Inflammatory macrophage treated with lipopolysaccharide for 4 hours (primary cell): ENCODE measurements at regions not wholly inside any gene's neighbourhood (a gene's known extent, or its start where the extent isn't known, plus 50 kb on each side); places are given as distances from the start of the nearest gene placed in this dataset.

ENCODE experiments used
- DNase-seq: peaks from one replicate; pipeline ENCODE4 v3.0.0-alpha.2; 2020

DNA sequence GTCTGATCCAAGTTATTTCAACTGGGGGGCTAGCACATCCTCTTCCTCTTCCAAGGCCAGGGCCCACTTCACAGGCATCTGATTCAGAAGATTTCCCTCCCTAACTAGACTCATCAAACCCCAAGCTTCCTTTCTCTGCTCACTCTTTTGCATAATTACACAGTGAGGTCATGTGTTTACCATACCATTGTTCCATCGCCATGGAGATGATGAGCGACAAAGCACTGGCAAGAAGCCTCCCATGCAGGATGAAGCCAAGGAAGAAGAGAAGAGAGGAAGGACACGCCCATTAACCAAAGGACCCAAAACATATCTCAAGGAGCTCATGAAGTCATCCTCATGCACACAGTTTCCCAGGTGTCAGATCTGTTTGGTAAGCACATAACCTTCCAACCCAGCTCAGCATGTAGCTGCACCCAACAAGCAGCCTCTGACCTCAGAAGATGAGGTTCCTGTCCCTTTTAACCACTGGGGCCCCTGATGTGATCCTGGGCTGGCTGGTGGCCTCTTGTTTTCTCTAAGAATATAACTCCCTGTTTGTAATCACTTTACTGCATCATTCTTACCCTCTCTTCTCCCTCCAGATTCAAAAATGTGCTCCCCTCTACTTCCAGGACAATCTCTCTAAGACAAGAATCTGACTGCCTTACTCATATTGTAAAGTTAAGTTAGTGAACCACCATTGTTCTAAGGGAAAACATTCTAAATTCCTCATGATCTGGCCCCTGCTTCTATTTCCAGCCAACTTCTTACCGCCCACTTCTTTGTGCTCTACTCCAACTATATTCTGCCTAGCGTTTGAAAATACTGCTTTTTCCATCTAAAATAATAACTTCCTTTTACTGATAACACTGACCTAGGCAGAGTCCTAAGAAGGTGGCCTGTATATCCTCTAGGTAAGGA lies 190.1 kb downstream of the TTC32 start:
- peak; percentile 8 for DNase-seq

DNA sequence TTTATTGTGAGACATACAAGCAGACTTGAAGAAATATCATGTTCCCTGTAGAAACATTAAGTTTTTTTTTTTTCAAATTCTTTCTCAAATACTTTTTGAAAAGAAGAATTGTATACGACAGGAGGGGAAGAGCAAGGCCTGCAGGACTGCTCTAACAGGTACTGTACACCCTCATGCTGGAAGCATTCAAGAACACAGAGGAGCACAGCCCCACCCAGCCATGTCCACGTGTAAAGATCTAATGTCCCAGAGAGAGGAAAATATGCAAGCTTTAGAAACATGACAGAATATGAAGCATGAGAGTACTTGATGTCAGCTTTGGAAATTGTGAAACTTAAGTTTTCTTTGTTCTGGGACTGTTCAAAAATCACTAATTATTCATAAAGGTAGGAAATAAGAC lies 191.6 kb downstream of the TTC32 start:
- no peak for DNase-seq

DNA sequence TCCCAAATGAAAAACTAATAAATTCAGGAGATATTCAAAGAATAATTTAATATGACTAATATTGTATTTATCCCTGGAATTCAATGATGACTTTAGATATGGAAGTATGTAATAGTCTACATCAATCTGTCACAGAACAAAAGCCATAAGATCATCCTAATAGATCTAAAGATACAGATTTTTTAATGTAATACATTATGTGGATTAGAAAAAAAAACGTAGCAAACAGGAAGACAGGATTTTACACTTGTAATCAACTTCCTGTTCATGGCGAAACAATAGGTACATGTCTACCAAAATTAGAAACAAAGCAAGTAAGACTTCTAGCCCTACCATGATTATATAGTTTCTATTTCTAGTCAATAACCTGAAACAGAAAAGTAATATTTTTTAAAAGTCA lies 192.2 kb downstream of the TTC32 start:
- no peak for DNase-seq

DNA sequence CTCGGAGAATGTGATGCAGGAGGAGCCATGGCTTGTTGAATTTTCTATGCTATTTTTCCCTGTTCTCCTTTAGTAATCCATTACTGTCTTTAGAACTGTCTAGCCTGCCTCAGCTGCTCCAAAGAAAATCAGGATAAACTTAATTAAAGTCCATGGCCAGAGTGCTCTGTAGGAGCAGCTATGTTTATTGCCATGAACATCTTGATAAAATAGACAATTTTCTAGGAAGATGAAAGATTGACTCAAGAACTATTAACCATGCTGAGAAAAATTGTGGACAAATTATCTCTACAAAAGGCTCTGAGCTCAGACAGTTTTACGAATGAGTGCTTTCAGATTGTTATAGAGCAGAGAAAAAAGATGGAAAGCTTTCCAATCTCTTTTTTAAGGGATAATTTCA lies 193.0 kb downstream of the TTC32 start:
- DNase-seq = no peak

DNA sequence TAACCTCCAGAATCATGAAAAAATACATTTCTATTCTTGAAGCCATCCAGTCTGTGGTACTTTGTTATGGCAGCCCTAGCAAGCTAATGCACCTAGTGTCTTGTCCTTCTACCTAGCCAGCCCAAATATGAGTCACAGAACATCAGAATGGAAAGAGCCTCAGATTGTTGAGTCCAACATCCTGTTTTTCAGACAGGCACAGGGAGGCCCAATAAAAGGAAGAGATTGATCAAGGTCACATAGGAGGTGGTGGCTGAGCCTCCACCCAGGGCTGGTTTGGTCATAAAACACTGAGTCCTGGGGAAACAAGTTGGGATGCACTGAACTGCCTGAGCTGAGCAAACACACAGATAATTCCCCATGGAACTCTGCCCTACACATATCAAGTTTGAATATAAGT lies 195.5 kb downstream of the TTC32 start:
- DNase-seq = no peak

DNA sequence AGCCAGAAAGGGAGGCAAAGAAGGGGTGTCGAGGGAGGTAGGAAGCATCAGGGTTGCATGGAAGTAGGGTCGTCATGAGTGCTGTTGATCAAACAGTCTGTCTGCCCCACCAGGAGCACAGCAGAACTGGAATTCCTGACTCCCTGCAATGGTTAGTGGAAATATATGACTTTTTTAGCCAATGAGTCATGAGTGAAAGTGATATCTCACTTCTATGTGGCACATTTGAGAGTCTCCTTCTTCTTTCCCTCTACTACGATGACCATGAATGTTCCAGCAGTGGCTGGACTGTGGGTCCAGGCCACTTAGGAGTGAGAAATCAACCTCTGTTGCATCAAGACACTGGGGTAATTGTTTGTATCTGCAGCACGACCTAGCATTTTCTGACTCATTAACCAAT lies 199.5 kb downstream of the TTC32 start:
- DNase-seq = no peak

DNA sequence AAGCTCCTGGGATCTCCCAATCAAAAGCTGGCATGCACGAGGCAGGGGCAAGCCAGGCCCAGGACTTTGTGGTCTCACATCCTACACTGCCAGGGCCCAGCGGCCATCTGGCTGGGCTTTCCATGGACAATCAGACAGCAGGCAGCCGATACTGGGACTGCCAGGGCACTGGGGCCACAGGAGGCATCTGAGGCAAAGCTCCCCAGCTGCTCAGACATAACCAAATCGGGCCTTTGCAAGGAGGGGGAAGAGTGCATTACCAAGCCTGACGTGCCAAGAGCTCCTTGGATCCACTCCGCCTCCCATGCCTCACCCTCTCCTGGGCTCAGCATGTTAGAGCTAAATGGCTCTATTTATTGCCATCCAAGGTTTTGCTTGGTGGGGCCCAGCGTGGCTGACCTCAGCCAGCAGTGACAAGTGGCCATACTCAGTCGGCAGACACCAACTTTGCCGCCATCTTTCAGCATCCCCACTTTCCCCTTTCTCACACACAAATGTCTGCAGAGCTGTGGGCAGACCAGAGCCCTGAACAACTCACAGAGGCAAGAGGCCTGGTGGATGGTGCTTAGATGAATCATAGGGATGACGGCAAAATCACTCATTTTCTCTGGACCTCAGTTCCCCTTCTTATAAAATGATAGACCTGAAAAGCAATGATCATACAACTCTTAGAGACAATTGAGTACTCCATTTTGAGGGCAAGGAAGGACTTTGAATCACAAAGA lies 200.8 kb downstream of the TTC32 start:
- no peak for DNase-seq

DNA sequence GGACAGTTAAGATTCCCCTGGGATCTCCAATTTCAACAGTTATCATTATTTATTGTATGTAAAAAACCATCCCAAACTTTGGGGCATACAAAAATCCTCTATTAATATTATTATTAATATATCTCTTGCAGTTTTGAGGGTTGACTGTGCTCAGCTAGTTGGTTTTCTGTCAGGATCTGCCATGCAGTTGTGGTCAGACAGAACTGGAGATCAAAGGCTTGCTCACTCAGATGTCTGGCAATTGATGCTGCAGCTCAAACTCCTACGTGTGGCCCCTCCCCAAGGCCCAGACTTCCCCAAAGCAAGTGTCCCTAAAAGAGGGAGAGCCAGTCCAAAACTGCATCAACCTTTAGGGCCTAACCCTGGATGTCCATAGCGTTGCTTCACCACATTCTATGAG lies 204.7 kb downstream of the TTC32 start:
- no peak for DNase-seq

DNA sequence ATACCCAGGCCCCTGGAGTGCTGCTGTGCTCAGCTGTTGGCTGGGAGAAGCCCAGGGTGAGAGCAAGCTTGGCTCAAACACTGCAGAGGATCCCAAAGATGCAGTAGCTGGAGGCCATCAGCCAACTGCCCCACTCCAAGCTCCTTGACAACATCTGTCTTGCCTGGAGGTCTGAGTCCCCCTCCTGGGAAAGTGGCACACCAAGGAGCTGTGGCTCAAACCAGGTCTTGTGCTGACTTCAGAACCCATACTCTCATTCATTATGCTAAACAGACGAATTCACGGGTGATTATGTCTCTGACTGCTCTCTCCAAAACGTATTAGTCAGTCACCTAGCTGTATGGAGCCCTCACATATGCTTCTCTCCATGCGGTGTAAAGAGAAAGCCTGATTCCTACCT lies 206.1 kb downstream of the TTC32 start:
- DNase-seq = no peak

DNA sequence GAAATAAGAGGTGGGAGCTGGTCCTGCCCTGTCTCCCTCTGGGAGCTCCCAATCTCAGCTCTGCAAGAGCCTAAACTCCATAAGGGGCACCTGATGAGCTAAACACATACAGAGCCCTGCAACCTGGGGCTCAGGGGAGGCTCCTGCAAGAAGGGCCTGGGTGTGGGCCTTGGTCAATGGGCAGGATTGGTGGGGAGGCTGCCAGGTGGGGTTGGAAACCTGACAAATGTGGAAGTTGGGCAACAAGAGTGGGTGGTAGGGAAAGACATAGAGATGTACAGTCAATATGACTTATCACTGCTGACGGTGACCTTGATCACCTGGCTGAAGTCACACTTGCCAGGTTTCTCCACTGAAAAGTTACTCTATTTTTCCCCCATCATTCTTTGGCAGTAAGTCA lies 209.9 kb downstream of the TTC32 start:
- DNase-seq = no peak

DNA sequence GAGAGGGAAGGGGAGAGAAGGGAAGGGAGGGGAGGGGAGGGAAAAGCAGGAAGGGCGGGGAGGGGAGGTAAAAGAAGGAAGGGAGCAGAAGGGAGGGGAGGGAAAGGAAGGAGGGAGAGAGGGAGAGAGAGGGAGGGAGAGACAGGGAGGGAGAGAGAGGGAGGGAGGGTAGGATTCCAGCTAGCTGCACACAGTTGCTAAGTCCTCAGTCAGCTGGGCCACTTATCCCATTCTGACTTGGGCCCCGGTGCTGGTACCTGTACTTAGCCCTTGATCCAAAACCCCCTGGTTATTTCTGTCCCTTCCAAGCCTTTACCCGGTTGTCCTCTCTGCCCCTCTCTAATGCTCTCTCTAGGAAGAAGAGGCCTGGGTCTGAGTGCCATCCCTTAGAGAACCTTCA lies 211.4 kb downstream of the TTC32 start:
- DNase-seq = no peak

DNA sequence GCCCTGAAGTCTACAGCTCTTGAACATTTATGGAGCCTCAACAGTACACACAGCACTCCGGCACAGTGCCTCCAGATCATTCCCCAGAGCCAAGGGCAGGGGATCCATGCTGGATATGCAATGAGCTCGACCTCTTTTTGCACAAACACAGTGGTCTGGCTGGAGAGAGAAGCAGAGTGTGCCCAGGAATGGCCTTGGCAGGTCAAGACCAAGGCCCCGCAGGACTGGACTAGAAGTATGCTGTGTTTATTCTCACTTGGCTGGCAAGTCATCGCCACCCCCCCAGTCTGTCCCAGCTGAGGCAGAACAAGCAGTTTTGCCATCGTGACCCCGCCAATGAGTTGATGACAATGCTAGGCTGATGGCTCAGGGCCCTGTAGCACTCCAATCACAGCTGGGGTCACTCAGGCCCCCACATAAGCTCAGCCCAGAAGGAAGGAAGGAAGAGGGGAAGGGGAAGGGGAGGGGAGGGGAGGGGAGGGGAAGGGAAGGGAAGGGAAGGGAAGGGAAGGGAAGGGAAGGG lies 212.1 kb downstream of the TTC32 start:
- no peak for DNase-seq

DNA sequence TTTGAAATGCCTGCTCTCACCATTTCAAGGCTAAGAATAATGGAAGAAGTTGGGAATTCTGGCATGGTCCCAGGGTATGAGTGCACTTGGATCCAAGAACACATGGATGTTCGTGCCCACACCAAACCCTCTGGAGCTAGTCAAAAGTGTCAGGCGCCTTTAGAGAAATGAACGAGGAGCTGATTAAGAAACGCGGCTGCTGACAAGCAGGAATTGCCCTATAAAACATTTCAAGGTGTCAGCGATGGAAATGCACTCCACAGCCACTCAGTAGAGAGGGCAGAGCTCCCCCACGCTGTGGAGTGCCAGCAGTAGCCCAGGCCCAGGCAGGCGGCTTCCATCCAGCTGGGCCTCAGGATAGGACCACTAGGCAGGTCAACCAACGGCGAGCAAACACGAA lies 213.7 kb downstream of the TTC32 start:
- DNase-seq = no peak

DNA sequence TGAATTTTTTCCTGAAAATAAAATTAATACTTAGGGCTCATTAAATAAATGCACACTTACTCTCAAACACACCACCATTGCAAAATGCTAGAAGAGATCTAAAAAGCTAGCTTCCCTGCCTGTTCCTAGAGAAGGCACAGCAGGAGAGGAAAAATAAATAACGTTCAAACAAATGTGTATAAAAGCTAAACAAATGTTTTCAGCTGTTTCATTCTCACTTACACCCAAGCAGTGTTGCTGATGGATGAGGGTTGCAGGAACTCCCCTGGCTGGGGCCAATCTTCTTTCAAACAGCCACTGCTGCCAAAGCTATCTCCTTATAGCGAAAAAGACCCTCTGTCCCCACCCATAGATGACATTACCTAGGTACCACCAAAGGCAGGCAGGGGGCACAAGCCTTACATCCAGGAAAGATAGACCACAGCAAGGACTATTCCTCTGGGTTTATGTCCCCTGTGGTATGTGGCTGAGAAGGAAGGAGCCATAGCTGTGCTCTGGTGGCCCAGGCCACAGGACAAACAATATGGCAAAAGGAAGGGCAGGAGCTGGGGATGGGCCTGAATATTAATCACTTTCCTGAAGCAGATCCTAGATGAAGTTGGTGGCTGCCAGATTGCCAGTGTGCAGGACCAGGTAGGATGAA lies 214.6 kb downstream of the TTC32 start:
- no peak for DNase-seq

DNA sequence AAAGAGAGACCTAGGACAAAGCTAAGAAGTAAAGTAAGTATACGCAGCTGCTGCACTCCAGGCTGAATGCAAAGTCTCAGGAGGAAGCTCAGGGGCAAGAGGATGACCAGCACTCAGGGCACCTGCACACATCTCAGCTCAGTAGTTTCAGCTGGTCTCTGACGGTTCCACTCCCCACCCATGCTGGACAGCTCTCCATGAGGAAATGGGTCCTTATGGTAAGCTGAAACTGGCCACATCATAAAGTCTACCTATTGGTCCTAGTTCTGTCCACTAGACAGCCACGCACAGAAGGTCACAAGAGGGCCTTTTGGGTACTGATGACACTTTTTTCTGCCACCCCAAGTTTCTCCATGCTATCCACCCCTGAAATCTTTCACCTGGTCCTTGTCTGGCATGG lies 215.3 kb downstream of the TTC32 start:
- DNase-seq = no peak

DNA sequence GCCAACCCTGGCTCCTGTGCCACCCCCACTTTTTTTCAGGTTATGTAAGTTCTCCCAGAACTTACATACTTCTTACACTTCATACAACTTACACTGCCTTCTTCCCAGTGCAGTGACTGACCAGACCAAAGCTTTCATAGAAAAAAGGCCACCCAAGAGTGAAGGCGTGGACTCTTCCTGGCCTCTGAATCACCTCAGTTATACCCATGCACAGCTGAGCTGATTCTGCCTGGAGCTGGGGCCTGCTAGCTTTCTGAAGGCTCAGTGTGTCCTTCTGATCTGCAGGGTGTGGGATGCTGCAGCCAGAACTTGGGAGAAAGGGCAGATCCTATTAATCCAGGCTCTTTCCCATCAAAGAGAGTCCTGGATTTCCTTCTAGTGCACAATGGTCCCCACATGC lies 216.1 kb downstream of the TTC32 start:
- no peak for DNase-seq

DNA sequence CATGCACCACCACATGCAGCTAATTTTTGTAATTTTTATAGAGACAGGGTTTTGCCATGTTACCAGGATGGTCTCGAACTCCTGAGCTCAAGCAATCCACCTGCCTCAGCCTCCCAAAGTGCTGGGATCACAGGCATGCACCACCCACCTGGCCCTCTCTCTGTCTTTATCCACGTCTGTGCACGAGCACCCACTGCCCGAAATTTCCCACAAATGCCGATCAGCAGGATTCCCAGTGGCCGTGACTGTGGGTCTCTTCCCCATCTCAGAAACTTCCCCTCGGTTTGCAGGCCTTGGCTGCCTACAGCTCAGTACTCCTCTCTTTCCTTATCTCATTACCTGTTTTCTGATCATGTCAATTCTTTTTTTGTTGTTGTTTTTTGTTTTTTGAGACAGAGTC lies 217.3 kb downstream of the TTC32 start:
- DNase-seq = no peak

DNA sequence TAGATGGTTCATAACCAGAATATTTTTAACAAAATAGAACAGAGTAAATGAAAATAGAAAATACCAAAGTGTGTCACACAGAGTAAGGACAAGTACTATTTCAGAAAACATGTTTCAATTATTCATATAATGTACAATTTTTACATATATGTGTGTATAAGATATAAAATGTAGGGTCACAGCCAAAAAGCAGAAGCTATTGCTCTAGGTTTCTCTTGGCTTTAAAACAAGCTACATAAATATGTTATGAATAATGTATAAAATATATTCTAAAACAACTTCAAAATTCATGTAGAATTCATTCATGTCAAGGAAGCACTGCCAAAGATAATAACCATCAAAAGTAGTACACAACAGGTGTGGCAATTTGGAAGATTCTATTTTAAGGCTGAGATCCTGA lies 218.2 kb downstream of the TTC32 start:
- no peak for DNase-seq

DNA sequence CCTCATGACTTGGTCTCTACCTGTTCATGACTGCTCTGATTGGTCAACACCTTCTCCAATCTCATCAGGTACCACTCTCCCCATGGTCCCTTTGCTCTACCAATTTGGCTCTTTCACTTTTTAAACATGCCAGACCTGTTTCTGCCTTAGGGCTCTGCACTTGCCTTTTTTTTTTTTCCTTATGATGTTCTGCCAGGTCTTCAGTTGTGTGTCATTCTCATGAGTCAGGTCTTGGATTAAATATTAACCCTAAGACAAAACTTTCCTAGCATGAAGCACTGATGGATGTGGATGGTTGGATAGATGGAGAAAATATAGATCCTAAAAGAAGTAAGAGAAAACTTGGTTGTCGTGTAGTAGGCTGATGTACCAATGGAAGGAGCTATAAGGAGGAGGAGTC lies 219.3 kb downstream of the TTC32 start:
- no peak for DNase-seq

DNA sequence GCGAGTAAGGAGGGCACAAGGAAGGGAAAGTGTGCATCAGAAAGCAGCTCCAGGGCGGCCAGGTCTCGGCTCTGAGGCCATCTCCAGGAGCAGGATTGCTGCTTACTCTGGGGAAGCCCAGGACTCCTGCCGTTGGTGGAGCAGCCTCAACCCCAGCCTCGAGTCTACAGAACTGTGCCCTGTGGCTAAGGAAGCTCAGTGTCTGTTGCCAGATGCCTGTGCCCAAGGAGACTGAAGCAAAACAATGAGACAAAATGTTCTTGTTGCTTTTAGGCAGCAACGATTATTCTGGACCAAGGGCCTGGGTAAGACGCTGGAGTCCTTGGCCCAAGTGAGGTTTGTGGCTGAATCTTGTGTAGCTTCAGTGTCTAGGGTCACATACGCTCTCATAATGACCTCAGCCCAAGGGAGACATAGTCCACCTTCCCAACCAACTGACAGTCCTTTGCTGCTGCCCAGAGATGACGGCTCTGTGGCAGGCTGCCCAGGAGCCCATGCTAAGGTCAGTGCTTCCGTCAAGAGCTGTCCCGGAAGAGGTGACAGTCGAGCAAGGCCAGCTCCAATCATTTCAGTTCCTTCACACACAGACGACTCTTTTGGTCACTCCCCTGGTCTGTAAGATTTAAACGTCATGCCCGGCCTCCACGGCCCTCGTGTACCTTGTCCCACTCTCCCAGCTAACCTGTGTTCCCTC lies 223.8 kb downstream of the TTC32 start:
- no peak for DNase-seq

DNA sequence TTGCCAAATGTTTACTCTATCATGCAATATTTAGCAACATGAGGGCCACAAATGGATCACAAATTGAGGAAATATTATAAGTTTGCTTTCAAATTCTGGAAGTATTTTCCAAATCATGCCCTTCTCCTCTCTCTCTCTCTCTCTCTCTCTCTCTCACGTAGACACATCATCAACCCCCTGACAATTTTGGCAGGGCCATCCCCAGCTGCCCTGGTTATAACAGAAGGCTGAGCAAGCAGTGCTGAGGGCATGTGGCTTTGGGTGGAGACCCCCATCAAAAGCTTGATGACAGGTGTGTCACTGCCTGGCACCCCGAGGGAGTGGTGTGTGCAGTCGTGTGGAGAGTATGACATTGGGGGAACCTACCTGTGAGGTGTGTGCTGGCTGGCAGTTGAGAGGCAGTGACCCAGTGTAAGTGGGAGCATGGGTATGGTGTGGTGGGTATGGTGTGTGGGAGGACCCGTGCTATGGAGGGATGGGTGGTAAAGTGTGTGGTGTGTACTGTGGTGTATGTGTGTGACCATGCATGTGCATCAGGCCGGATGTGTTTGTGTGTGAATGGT lies 224.5 kb downstream of the TTC32 start:
- DNase-seq = no peak

DNA sequence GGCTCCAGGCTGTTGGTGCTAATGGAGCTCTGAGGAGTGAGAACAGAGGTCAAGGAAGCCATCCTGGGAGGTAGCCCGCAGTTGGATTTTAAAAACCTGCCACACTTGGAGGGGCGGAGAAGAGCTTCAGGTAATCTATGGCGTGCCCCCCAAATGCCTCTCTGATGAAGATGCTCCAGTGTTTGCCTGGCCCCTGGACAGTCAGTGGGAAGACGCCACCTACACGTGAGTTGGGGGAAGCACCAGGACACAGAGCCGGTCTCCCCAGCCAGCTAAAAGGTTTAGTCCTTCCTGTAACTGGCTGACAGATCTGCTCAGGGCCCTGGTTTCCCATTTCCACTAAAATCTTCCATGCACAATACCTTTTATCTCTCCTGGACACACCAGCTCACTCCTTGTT lies 225.0 kb downstream of the TTC32 start:
- DNase-seq = no peak
